ENCODE measurements at regions not wholly inside any gene's neighbourhood (a gene's known extent, or its start where the extent isn't known, plus 50 kb on each side); places are given as distances from the start of the nearest gene placed in this dataset.

GRCh38 chr14:83433618-83434017 is 1900.0 kb upstream of the SEL1L start:
- DNase-seq (ENCODE audit: low spot score) = no peak

- DNase-seq (ENCODE audit: low spot score) = no peak
These were observed 1908.1 kb upstream of the SEL1L start for GRCh38 chr14:83441801-83442200.

GRCh38 chr14:83455561-83455960 is 1921.9 kb upstream of the SEL1L start:
- DNase-seq (ENCODE audit: low spot score) = no peak

- no peak for DNase-seq (ENCODE audit: low spot score)
These were observed 1927.9 kb upstream of the SEL1L start for GRCh38 chr14:83461521-83461920.

GRCh38 chr14:83462759-83463158 is 1929.1 kb upstream of the SEL1L start:
- DNase-seq (ENCODE audit: low spot score) = no peak

- no peak for DNase-seq (ENCODE audit: low spot score)
These were observed 1929.9 kb upstream of the SEL1L start for GRCh38 chr14:83463500-83464098.

- DNase-seq (ENCODE audit: low spot score) = no peak
These were observed 1934.2 kb upstream of the SEL1L start for GRCh38 chr14:83467811-83468210.

GRCh38 chr14:83470466-83470865 is 1936.8 kb upstream of the SEL1L start:
- no peak for DNase-seq (ENCODE audit: low spot score)

GRCh38 chr14:83470959-83471695 is 1937.5 kb upstream of the SEL1L start:
- no peak for DNase-seq (ENCODE audit: low spot score)

GRCh38 chr14:83473416-83474235 is 1940.0 kb upstream of the SEL1L start:
- DNase-seq (ENCODE audit: low spot score) = no peak

- no peak for DNase-seq (ENCODE audit: low spot score)
These were observed 1945.1 kb upstream of the SEL1L start for GRCh38 chr14:83478741-83479140.

GRCh38 chr14:83483063-83483462 is 1949.4 kb upstream of the SEL1L start:
- no peak for DNase-seq (ENCODE audit: low spot score)

GRCh38 chr14:83485591-83485990 is 1951.9 kb upstream of the SEL1L start:
- no peak for DNase-seq (ENCODE audit: low spot score)

GRCh38 chr14:83491091-83491490 is 1957.4 kb upstream of the SEL1L start:
- no peak for DNase-seq (ENCODE audit: low spot score)

- DNase-seq (ENCODE audit: low spot score) = no peak
These were observed 1987.2 kb upstream of the SEL1L start for GRCh38 chr14:83520837-83521236.

GRCh38 chr14:83529531-83529930 is 1995.9 kb upstream of the SEL1L start:
- no peak for DNase-seq (ENCODE audit: low spot score)

GRCh38 chr14:83533734-83534133 is 1996.2 kb upstream of the FLRT2 start:
- no peak for DNase-seq (ENCODE audit: low spot score)

GRCh38 chr14:83534995-83535394 is 1994.9 kb upstream of the FLRT2 start:
- no peak for DNase-seq (ENCODE audit: low spot score)

- DNase-seq (ENCODE audit: low spot score) = no peak
These were observed 1994.5 kb upstream of the FLRT2 start for GRCh38 chr14:83535444-83535843.

- no peak for DNase-seq (ENCODE audit: low spot score)
These were observed 1988.8 kb upstream of the FLRT2 start for GRCh38 chr14:83541147-83541546.

GRCh38 chr14:83548061-83548839 is 1981.7 kb upstream of the FLRT2 start:
- no peak for DNase-seq (ENCODE audit: low spot score)

- DNase-seq (ENCODE audit: low spot score) = no peak
These were observed 1973.9 kb upstream of the FLRT2 start for GRCh38 chr14:83556065-83556464.
